GM12878 (cell line): ENCODE measurements at regions not wholly inside any gene's neighbourhood (a gene's known extent, or its start where the extent isn't known, plus 50 kb on each side); places are given as distances from the start of the nearest gene placed in this dataset.

ENCODE experiments used
- ATAC-seq: fragments of 200-7000 bp; cut with Tn5 transposase; 3 replicates; pipeline ENCODE4 v1.9.1; 2020; ENCODE audit warnings: mild to moderate bottlenecking, moderate library complexity
- BruUV-seq: library from RNA; stranded (reverse); fragments of 400-500 nt; replicated peaks from 2 replicates; lab custom pipeline; 2021; lab: Mats Ljungman, UMichigan
- CTCF ChIA-PET: fragments of 300-600 bp; sonication (Branson Sonifier 250); formaldehyde crosslinking; extraction: SDS; loops from one replicate; lab custom pipeline; 2021; ENCODE audit warnings: inconsistent platforms; lab: Yijun Ruan, JAX
- POLR2A ChIA-PET: fragments of 350-600 bp; formaldehyde crosslinking; extraction: SDS; loops from one replicate; lab custom pipeline; 2021; ENCODE audit warnings: inconsistent platforms; lab: Charles Lee
- RAD21 ChIA-PET: fragments of 300-600 bp; sonication (Branson Sonifier 250); formaldehyde crosslinking; loops from one replicate; lab custom pipeline; 2023; ENCODE audit warnings: antibody characterized with exemption; ENCODE audit not compliant: unreplicated experiment; lab: Charles Lee
- SMC1A ChIA-PET: fragments of 300-600 bp; sonication (Branson Sonifier 250); formaldehyde crosslinking; loops from one replicate; lab custom pipeline; 2023; ENCODE audit not compliant: unreplicated experiment, uncharacterized antibody; lab: Charles Lee
- DNase-seq: peaks from one replicate; pipeline ENCODE4 v3.0.0-alpha.2; 2011; ENCODE audit warnings: low read depth, low spot score
- FAIRE-seq: peaks from 3 replicates; lab custom pipeline; 2011; peaks lifted over from hg19 to GRCh38; lab: Jason Lieb, UNC
- H2AFZ ChIP-seq: 2 replicates; pipeline ENCODE4 v1.6.0; 2011; ENCODE audit warnings: low read depth, low read length, control low read depth; ENCODE audit not compliant: control insufficient read depth
- H3K27ac ChIP-seq: 2 replicates; pipeline ENCODE4 v1.5.1; 2011; ENCODE audit warnings: control low read depth; ENCODE audit not compliant: control insufficient read depth, insufficient read depth
- H3K27me3 ChIP-seq, 2 experiments: replicated peaks in 1 of 2; 2 replicates each; pipeline versions ENCODE4 v1.6.0 to v1.6.1; 2011; ENCODE audit warnings: low read length in 1 of 2; ENCODE audit not compliant: control insufficient read depth in 2 of 2, insufficient read depth in 2 of 2
- H3K36me3 ChIP-seq, 2 experiments: 2 replicates each; pipeline ENCODE4 v1.5.1; 2011; ENCODE audit warnings: low read length in 1 of 2; ENCODE audit not compliant: control insufficient read depth in 2 of 2, insufficient read depth in 2 of 2
- H3K4me1 ChIP-seq: 2 replicates; pipeline ENCODE4 v1.6.1; 2011; ENCODE audit warnings: mild to moderate bottlenecking, low read length, moderate library complexity, mixed read lengths; ENCODE audit not compliant: control insufficient read depth, insufficient read depth
- H3K4me2 ChIP-seq: 2 replicates; pipeline ENCODE4 v1.6.0; 2011; ENCODE audit warnings: control low read depth; ENCODE audit not compliant: control insufficient read depth, insufficient read depth
- H3K4me3 ChIP-seq: fragments of 200-600 bp; sonication (generic); 2 replicates; pipeline ENCODE4 v1.5.1; 2016
- H3K79me2 ChIP-seq: 2 replicates; pipeline ENCODE4 v1.6.0; 2011; ENCODE audit warnings: low read length; ENCODE audit not compliant: control insufficient read depth, insufficient read depth
- H3K9ac ChIP-seq: 2 replicates; pipeline ENCODE4 v1.8.0; 2011; ENCODE audit warnings: low read length, control low read depth, mixed read lengths; ENCODE audit not compliant: control insufficient read depth, insufficient read depth
- H3K9me3 ChIP-seq: replicated peaks from 3 replicates; pipeline ENCODE4 v1.5.1; 2011; ENCODE audit warnings: mild to moderate bottlenecking, low read length; ENCODE audit not compliant: control insufficient read depth, insufficient read depth
- H4K20me1 ChIP-seq: 2 replicates; pipeline ENCODE4 v1.6.0; 2011; ENCODE audit not compliant: control insufficient read depth, insufficient read depth
- BRCA1 ChIP-seq: IDR thresholded peaks from 2 replicates; pipeline ENCODE4 v1.6.1; 2011; ENCODE audit warnings: low read depth, low read length, improper control_type of control experiment
- CBX3 ChIP-seq: fragments of 200-600 bp; sonication (generic); IDR thresholded peaks from 2 replicates; pipeline ENCODE4 v1.6.1; 2016; ENCODE audit warnings: low read depth, borderline replicate concordance
- ETV6 ChIP-seq, 2 experiments: fragments of 450-650 bp in 1 of 2; IDR thresholded peaks in 1 of 2; conservative IDR thresholded peaks in 1 of 2; 2 replicates each; pipeline ENCODE4 v1.6.1; 2014; ENCODE audit warnings: antibody characterized with exemption in 1 of 2, borderline replicate concordance in 1 of 2, low read depth in 1 of 2, mild to moderate bottlenecking in 1 of 2, moderate library complexity in 1 of 2
- JUNB ChIP-seq: IDR thresholded peaks from 2 replicates; pipeline ENCODE4 v1.6.1; 2016; ENCODE audit warnings: antibody characterized with exemption, mild to moderate bottlenecking
- MEF2A ChIP-seq: IDR thresholded peaks from 2 replicates; pipeline ENCODE4 v1.6.1; 2011; ENCODE audit warnings: low read depth, mild to moderate bottlenecking, low read length, moderate library complexity; ENCODE audit not compliant: insufficient read depth
- MTA2 ChIP-seq: fragments of 450-650 bp; IDR thresholded peaks from 2 replicates; pipeline ENCODE4 v1.6.1; 2016; ENCODE audit warnings: low read depth, mild to moderate bottlenecking, moderate library complexity
- MYB ChIP-seq: fragments of 150-350 bp; IDR thresholded peaks from 2 replicates; pipeline ENCODE4 v1.6.1; 2014; ENCODE audit warnings: mild to moderate bottlenecking, low read depth, low read length, borderline replicate concordance
- PAX8 ChIP-seq: fragments of 450-650 bp; IDR thresholded peaks from 2 replicates; pipeline ENCODE4 v1.6.1; 2017; ENCODE audit warnings: mild to moderate bottlenecking, moderate library complexity
- RCOR1 ChIP-seq: conservative IDR thresholded peaks from 2 replicates; pipeline ENCODE4 v1.6.1; 2012; ENCODE audit warnings: low read depth, low read length, improper control_type of control experiment
- YBX1 ChIP-seq: fragments of 450-650 bp; IDR thresholded peaks from 2 replicates; pipeline ENCODE4 v1.6.1; 2016; ENCODE audit warnings: antibody characterized with exemption
- WGBS: methylation state at CpG from one replicate; pipeline ENCODE4 v1.1.6; 2016; ENCODE audit warnings: low lambda C conversion rate; ENCODE audit not compliant: insufficient replicate concordance, insufficient coverage; ENCODE audit errors: missing lambda C conversion rate; 5-methylcytosine and 5-hydroxymethylcytosine counted together
- in situ Hi-C: fragments of 300-500 bp; cut with MboI; formaldehyde crosslinking; loops from 9 replicates; pipeline ENCODE4 v1.14.3; 2018; ENCODE audit warnings: mixed read lengths
- intact Hi-C: fragments of 100-400 bp; cut with micrococcal nuclease; formaldehyde crosslinking; loops from one replicate; pipeline ENCODE4 v1.14.2; 2022; ENCODE audit not compliant: unreplicated experiment
- TF ChIP-seq, protein P1 (sequence below): fragments of 150-350 bp; IDR thresholded peaks from 2 replicates; pipeline ENCODE4 v1.6.1; 2016; ENCODE audit warnings: low read depth, low read length
- TF ChIP-seq, protein P2 (sequence below), 3 experiments: IDR thresholded peaks in 2 of 3; conservative IDR thresholded peaks in 1 of 3; 2 replicates each; pipeline ENCODE4 v1.5.1; 2011; ENCODE audit warnings: low read depth in 3 of 3, low read length in 3 of 3, mild to moderate bottlenecking in 3 of 3, control low read depth in 2 of 3, moderate library complexity in 2 of 3, inconsistent platforms in 1 of 3, mixed read lengths in 1 of 3; ENCODE audit not compliant: control insufficient read depth in 2 of 3, insufficient read depth in 1 of 3; ENCODE audit errors: extremely low read depth in 1 of 3

DNA sequence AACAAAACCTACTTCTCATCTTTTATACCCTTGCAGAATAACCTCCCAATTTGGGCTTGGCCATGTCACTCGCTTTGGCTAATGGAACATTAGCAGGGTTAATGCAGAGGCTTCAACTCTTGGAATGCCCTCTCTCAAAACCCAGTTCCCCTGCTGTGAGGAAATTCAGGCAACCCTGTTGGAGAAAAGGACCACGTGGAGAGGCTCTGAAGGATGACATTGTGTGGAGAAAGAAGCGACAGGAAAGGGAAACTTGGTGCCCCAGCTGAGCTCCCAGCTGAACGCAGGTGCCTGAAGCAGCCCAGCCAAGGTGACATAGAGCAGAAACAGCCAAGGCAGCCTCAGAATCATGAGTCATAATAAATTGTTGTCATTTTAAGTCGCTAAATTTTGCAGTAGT is 214.2 kb upstream of the GHITM start:
- intact Hi-C loops: no loop called here
- ChIA-PET CTCF (interaction anchor here (1.0 kb wide), 1 partner anchor 54 kb away, joined by 3 read pairs; no protein-coding TSS in a partner anchor), RAD21 (no interaction called here), POLR2A (no interaction called here), SMC1A (no interaction called here)
- TF ChIP-seq MTA2 (no peak), PAX8 (no peak), ETV6 (conservative IDR thresholded peaks at IDR 0.05 in 1 of 2, IDR thresholded peaks at IDR 0.05 in 1 of 2; ENCODE audit: borderline replicate concordance in 1 of 2, low read depth in 1 of 2) (no peak), MYB (no peak), MEF2A (no peak), BRCA1 (no peak), CBX3 (no peak)
- DNase-seq (no peak), FAIRE-seq (no peak), ATAC-seq (no peak)
- no peaks in the 10 kb centered on the region; a peak in 1 of 4 replicates for H3K27me3 ChIP-seq
- no peaks in the 10 kb centered on the region for H4K20me1 ChIP-seq
- H3K27ac ChIP-seq: no peak overlapping the region
- no TSS peak for BruUV-seq
- H3K4me2 ChIP-seq: no peak overlapping the region
- no peak overlapping the region for H3K4me3 ChIP-seq
- H3K9me3 ChIP-seq: no peaks in the 10 kb centered on the region; the same call in 2 of the 3 replicates
- H3K9ac ChIP-seq: no peak overlapping the region
- H3K79me2 ChIP-seq: no peaks in the 10 kb centered on the region
- H2AFZ ChIP-seq: no peak overlapping the region
- in situ Hi-C loops: no loop called here
- no peaks in the 10 kb centered on the region for H3K4me1 ChIP-seq
- no peaks in the 10 kb centered on the region for H3K36me3 ChIP-seq
- 17% methylated on average over 5 of the region's 5 CpGs for whole genome bisulfite sequencing

DNA sequence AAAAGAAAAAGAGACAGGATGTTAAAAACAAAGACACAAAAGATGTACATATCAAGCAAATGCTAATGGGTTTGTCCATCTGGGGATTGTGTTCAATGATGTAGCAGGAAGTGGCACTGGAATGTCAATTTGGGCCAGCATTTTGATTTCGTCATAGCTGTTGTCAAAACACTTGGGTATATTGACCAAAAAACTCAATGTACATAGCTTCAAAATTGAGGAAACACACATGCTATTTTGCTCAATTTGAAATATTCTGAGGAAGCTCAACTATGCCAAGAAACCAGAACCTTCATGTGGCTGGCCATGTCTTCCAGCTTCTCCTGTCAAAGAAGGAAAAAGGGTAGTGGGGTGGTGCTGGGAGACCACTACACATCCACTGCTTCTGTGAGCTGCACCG is 212.7 kb upstream of the GHITM start:
- no peaks in the 10 kb centered on the region for H3K79me2 ChIP-seq
- WGBS: 27% methylated on average over 2 of the region's 2 CpGs
- ChIA-PET RAD21 (no interaction called here), CTCF (no interaction called here), SMC1A (no interaction called here), POLR2A (no interaction called here)
- no peaks in the 10 kb centered on the region for H3K4me1 ChIP-seq
- H2AFZ ChIP-seq: no peak overlapping the region
- H3K4me2 ChIP-seq: no peak overlapping the region
- no peaks in the 10 kb centered on the region; a peak in 1 of 4 replicates for H3K27me3 ChIP-seq
- H3K9ac ChIP-seq: no peak overlapping the region
- DNase-seq (no peak), ATAC-seq (no peak), FAIRE-seq (no peak)
- H4K20me1 ChIP-seq: no peaks in the 10 kb centered on the region
- in situ Hi-C loops: no loop called here
- H3K27ac ChIP-seq: no peak overlapping the region
- no peak overlapping the region for H3K4me3 ChIP-seq
- intact Hi-C loops: no loop called here
- BruUV-seq: no TSS peak
- H3K36me3 ChIP-seq: no peaks in the 10 kb centered on the region
- H3K9me3 ChIP-seq: no peaks in the 10 kb centered on the region; the same call in 2 of the 3 replicates
- no peak for TF ChIP-seq YBX1
- no peak for TF ChIP-seq RCOR1
- TF ChIP-seq, protein P1, sequence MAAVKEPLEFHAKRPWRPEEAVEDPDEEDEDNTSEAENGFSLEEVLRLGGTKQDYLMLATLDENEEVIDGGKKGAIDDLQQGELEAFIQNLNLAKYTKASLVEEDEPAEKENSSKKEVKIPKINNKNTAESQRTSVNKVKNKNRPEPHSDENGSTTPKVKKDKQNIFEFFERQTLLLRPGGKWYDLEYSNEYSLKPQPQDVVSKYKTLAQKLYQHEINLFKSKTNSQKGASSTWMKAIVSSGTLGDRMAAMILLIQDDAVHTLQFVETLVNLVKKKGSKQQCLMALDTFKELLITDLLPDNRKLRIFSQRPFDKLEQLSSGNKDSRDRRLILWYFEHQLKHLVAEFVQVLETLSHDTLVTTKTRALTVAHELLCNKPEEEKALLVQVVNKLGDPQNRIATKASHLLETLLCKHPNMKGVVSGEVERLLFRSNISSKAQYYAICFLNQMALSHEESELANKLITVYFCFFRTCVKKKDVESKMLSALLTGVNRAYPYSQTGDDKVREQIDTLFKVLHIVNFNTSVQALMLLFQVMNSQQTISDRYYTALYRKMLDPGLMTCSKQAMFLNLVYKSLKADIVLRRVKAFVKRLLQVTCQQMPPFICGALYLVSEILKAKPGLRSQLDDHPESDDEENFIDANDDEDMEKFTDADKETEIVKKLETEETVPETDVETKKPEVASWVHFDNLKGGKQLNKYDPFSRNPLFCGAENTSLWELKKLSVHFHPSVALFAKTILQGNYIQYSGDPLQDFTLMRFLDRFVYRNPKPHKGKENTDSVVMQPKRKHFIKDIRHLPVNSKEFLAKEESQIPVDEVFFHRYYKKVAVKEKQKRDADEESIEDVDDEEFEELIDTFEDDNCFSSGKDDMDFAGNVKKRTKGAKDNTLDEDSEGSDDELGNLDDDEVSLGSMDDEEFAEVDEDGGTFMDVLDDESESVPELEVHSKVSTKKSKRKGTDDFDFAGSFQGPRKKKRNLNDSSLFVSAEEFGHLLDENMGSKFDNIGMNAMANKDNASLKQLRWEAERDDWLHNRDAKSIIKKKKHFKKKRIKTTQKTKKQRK: no peak
- no peak for TF ChIP-seq JUNB
- TF ChIP-seq, protein P2, sequence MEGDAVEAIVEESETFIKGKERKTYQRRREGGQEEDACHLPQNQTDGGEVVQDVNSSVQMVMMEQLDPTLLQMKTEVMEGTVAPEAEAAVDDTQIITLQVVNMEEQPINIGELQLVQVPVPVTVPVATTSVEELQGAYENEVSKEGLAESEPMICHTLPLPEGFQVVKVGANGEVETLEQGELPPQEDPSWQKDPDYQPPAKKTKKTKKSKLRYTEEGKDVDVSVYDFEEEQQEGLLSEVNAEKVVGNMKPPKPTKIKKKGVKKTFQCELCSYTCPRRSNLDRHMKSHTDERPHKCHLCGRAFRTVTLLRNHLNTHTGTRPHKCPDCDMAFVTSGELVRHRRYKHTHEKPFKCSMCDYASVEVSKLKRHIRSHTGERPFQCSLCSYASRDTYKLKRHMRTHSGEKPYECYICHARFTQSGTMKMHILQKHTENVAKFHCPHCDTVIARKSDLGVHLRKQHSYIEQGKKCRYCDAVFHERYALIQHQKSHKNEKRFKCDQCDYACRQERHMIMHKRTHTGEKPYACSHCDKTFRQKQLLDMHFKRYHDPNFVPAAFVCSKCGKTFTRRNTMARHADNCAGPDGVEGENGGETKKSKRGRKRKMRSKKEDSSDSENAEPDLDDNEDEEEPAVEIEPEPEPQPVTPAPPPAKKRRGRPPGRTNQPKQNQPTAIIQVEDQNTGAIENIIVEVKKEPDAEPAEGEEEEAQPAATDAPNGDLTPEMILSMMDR (IDR thresholded peaks at IDR 0.05 in 2 of 3, conservative IDR thresholded peaks at IDR 0.05 in 1 of 3; ENCODE audit: control insufficient read depth in 2 of 3, extremely low read depth in 1 of 3, insufficient read depth in 1 of 3, low read depth in 3 of 3, low read length in 3 of 3): no peak
- no peak for TF ChIP-seq MYB
